Stomach (tissue), 4 donors: ENCODE measurements at regions not wholly inside any gene's neighbourhood (a gene's known extent, or its start where the extent isn't known, plus 50 kb on each side); places are given as distances from the start of the nearest gene placed in this dataset.

ENCODE experiments used
- CTCF ChIP-seq, 7 experiments: fragments of 450-650 bp in 4 of 7; fragments of 200-600 bp in 3 of 7; sonication (generic) in 3 of 7; IDR thresholded peaks; one replicate each; pipeline ENCODE4 v1.5.1; 2016 to 2019; ENCODE audit warnings: antibody characterized with exemption in 7 of 7, control low read depth in 2 of 7, mild to moderate bottlenecking in 1 of 7
- EP300 ChIP-seq: sonication (generic); formaldehyde crosslinking; IDR thresholded peaks from one replicate; pipeline ENCODE4 v1.6.1; 2017; ENCODE audit warnings: antibody characterized with exemption
- POLR2A ChIP-seq, 4 donors: fragments of 450-650 bp; IDR thresholded peaks; one replicate each; pipeline ENCODE4 v1.6.1; 2016; ENCODE audit warnings: antibody characterized with exemption in 4 of 4, control low read depth in 2 of 4, mild to moderate bottlenecking in 1 of 4, moderate library complexity in 1 of 4

- no peak for TF ChIP-seq CTCF (IDR thresholded peaks at IDR 0.05)
- no peak for TF ChIP-seq EP300
- TF ChIP-seq POLR2A (IDR thresholded peaks at IDR 0.05), result no peak
These were observed 202.6 kb upstream of the ALG10B start for GRCh38 chr12:38113991-38114390.
